Psoas muscle (tissue), 7 donors: ENCODE measurements at regions not wholly inside any gene's neighbourhood (a gene's known extent, or its start where the extent isn't known, plus 50 kb on each side); places are given as distances from the start of the nearest gene placed in this dataset.

Experiments
- ATAC-seq, 4 donors: fragments of 200-7000 bp; cut with Tn5 transposase; one replicate each; pipeline ENCODE4 v1.9.1; 2020; ENCODE audit warnings: moderate library complexity in 3 of 4, mild to moderate bottlenecking in 2 of 4
- DNase-seq, 2 donors: peaks; one replicate each; pipeline ENCODE4 v3.0.0-alpha.2; 2020
- H3K27ac ChIP-seq: fragments of 200-600 bp; one replicate; pipeline ENCODE4 v1.8.0; 2022
- H3K27me3 ChIP-seq, 3 donors: fragments of 200-600 bp in 1 of 3; one replicate each; pipeline versions ENCODE4 v1.6.1 to v1.8.0; 2013 to 2022; ENCODE audit warnings: low read length in 2 of 3, mild to moderate bottlenecking in 2 of 3, moderate library complexity in 1 of 3; ENCODE audit not compliant: insufficient read depth in 3 of 3
- H3K36me3 ChIP-seq, 2 donors: fragments of 200-600 bp in 1 of 2; one replicate each; pipeline versions ENCODE4 v1.6.1 to v1.8.0; 2013 to 2022; ENCODE audit warnings: low read depth in 1 of 2, mild to moderate bottlenecking in 1 of 2, moderate library complexity in 1 of 2; ENCODE audit not compliant: insufficient read depth in 1 of 2
- H3K4me1 ChIP-seq: fragments of 200-600 bp; one replicate; pipeline ENCODE4 v1.8.0; 2022
- H3K4me3 ChIP-seq: fragments of 200-600 bp; one replicate; pipeline ENCODE4 v1.8.0; 2022; ENCODE audit warnings: mild to moderate bottlenecking
- H3K9me3 ChIP-seq: fragments of 200-600 bp; one replicate; pipeline ENCODE4 v1.8.0; 2022
- whole genome bisulfite sequencing, 3 donors: extraction: QIAGEN DNeasy Blood & Tissue Kit; methylation state at CpG; one replicate each; pipeline versions ENCODE4 v1.1.6 to v1.1.7; 2013; 5-methylcytosine and 5-hydroxymethylcytosine counted together
- intact Hi-C, 2 donors: fragments of 100-400 bp; cut with DNase I; formaldehyde crosslinking; loops; one replicate each; pipeline versions ENCODE4 v1.11.0 to v1.14.2; 2022
- TF ChIP-seq, protein P1 (sequence below): fragments of 200-600 bp; IDR thresholded peaks from one replicate; pipeline ENCODE4 v1.8.0; 2022; ENCODE audit warnings: antibody characterized with exemption
- donor health status: healthy with polysubstance abuse.
- donor health status: DM: no; HTN: no; CAD: no; lungs with moderate emphysema.
- donor health status: Bipolar disorder and iron deficiency.
- donor health status: healthy.
- donor health status: DM: yes; HTN: yes; CAD: no.
- donor health status: DM: no; HTN: no; CAD: no.
- donor health status: DM: yes; HTN: yes; CAD: no.

DNA sequence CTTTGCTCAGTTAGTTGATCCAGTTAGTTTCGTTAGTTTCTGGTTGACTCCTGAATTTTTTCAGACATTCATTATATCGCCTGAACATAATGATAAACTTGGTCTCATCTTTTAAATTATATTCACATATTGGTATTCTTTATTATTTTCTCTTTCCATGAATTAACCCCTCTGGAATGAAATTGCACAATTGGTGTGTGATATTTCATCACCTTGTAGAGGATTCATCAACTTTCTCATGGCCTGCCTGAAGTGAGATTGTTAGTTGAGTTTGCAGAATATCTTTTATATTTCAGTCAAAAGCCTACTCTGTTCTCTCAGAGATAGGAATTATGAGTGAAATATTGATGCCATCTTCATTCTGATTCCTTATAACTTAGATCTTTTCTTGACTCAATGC lies 1160.6 kb upstream of the AGA start:
- Histone ChIP-seq H3K4me3 (no peak overlapping the region), H3K4me1 (no peaks in the 10 kb centered on the region), H3K36me3 (no peaks in the 10 kb centered on the region), H3K27me3 (no peaks in the 10 kb centered on the region), H3K27ac (no peak overlapping the region), H3K9me3 (no peaks in the 10 kb centered on the region)
- ATAC-seq, result no peak
- DNase-seq, result no peak
- intact Hi-C loops, result no loop called here
- TF ChIP-seq, protein P1, sequence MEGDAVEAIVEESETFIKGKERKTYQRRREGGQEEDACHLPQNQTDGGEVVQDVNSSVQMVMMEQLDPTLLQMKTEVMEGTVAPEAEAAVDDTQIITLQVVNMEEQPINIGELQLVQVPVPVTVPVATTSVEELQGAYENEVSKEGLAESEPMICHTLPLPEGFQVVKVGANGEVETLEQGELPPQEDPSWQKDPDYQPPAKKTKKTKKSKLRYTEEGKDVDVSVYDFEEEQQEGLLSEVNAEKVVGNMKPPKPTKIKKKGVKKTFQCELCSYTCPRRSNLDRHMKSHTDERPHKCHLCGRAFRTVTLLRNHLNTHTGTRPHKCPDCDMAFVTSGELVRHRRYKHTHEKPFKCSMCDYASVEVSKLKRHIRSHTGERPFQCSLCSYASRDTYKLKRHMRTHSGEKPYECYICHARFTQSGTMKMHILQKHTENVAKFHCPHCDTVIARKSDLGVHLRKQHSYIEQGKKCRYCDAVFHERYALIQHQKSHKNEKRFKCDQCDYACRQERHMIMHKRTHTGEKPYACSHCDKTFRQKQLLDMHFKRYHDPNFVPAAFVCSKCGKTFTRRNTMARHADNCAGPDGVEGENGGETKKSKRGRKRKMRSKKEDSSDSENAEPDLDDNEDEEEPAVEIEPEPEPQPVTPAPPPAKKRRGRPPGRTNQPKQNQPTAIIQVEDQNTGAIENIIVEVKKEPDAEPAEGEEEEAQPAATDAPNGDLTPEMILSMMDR, result no peak
- 45 to 78% (median 49%) methylated on average over 2 of the region's 2 CpGs for WGBS, 3 donors

DNA sequence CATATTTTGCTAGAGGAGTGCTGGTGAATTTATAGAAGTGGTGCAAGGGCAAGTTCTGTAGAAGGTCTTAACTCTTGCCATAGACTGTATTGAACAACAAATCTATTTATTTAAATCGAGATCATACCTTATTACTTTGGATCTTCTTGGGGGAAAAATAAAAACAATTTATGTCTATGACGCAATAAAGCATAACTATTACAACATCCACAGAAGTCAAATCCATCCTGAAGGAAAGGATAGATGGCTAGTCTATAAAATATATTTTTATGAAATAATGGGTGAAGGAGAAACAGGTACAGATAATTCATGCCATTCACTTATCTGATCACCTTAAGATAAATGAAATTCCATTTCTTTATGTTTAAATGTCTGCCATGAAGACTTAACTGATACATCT lies 1168.8 kb upstream of the AGA start:
- DNase-seq (no peak), ATAC-seq (no peak)
- no peaks in the 10 kb centered on the region for H3K9me3 ChIP-seq
- WGBS, 3 donors, result 82 to 86% (median 86%) methylated on average over 2 of the region's 2 CpGs
- H3K4me1 ChIP-seq, result no peaks in the 10 kb centered on the region
- no peak overlapping the region for H3K27ac ChIP-seq
- no peak overlapping the region for H3K4me3 ChIP-seq
- TF ChIP-seq, protein P1, result no peak
- H3K27me3 ChIP-seq, result no peaks in the 10 kb centered on the region
- no peaks in the 10 kb centered on the region for H3K36me3 ChIP-seq
- intact Hi-C loops, result no loop called here

DNA sequence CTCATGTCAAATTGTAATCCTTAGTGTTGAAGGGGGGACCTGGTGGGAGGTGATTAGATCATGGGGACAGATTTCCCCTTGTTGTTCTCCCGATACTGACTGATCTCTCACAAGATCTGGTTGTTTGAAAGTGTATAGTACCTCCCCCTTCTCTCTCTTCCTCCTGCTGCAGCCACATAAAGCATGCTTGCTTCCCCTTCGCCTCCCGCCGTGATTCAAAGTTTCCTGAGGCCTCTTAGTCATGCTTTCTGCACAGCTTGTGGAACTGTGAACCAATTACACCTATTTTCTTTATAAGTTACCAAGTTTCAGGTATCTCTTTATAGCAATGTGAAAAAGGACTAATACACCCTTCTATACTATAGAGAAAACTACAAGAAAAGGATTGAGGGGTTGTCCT lies 1170.5 kb upstream of the AGA start:
- Histone ChIP-seq H3K4me1 (no peaks in the 10 kb centered on the region), H3K27me3 (no peaks in the 10 kb centered on the region), H3K27ac (no peak overlapping the region), H3K9me3 (no peaks in the 10 kb centered on the region), H3K36me3 (no peaks in the 10 kb centered on the region), H3K4me3 (no peak overlapping the region)
- 37 to 48% (median 48%) methylated on average over 4 of the region's 4 CpGs for WGBS, 3 donors
- intact Hi-C loops, result no loop called here
- ATAC-seq (no peak), DNase-seq (no peak)
- TF ChIP-seq, protein P1, result no peak

DNA sequence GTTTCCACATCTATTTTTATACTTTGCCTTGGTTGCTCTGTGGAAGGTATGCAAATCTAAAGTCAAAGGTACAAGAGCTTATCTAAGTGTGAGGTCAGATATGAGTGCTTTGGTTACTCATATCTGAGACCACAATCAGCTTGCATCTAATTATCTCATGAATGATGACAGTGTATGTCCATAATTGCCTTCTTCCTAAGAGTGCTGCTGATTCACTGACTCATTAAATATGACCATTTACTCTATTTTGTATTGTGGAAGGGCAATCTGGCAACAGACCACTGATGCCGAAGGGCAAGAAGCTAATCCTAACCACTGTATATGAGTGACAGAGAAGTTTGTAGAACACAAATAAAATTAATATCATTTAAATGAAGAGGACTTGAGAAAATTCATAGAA lies 1190.2 kb upstream of the AGA start:
- WGBS, 3 donors, result 97 to 100% (median 97%) methylated on average over 1 of the region's 1 CpG
- ATAC-seq, result no peak
- H3K9me3 ChIP-seq, result no peaks in the 10 kb centered on the region

DNA sequence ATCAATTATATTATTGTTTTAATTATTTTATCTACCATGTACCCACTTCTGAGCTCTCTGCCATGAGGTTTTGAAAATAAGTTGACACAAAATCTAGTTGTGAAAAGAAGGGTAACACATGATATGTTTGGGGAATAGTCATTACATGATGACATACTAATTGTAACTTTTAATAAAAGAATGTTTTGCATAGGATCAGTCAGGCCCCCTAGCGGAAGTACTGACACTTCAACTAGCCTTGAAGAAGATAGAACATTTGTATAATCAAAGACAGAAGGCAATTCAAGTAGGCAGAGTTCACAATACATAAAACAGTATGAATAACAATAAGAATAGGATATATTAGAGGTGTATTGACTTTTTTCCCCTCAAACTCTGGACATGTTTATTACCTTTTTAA lies 1191.0 kb upstream of the AGA start:
- intact Hi-C loops, result no loop called here
- no peak overlapping the region for H3K4me3 ChIP-seq
- 34 to 67% (median 52%) methylated on average over 1 of the region's 1 CpG for WGBS, 3 donors
- no peaks in the 10 kb centered on the region for H3K9me3 ChIP-seq
- DNase-seq (no peak), ATAC-seq (no peak)
- H3K27ac ChIP-seq, result no peak overlapping the region
- H3K27me3 ChIP-seq, result no peaks in the 10 kb centered on the region
- no peaks in the 10 kb centered on the region for H3K36me3 ChIP-seq
- no peaks in the 10 kb centered on the region for H3K4me1 ChIP-seq
- TF ChIP-seq, protein P1, result no peak

More for the DNA sequence above, 1190.2 kb upstream of the AGA start:
- Histone ChIP-seq H3K27me3 (no peaks in the 10 kb centered on the region), H3K4me3 (no peak overlapping the region), H3K36me3 (no peaks in the 10 kb centered on the region), H3K4me1 (no peaks in the 10 kb centered on the region), H3K27ac (no peak overlapping the region)
- intact Hi-C loops, result no loop called here
- TF ChIP-seq, protein P1, result no peak
- DNase-seq, result no peak
